Ishikawa (cell line): ENCODE measurements at regions not wholly inside any gene's neighbourhood (a gene's known extent, or its start where the extent isn't known, plus 50 kb on each side); places are given as distances from the start of the nearest gene placed in this dataset.

ENCODE experiments used
- CEBPB ChIP-seq: IDR thresholded peaks from 2 replicates; pipeline ENCODE4 v1.6.1; 2012
- CREB1 ChIP-seq: IDR thresholded peaks from 2 replicates; pipeline ENCODE4 v1.6.1; 2012; ENCODE audit warnings: low read depth
- EGR1 ChIP-seq: IDR thresholded peaks from 2 replicates; pipeline ENCODE4 v1.6.1; 2012
- EP300 ChIP-seq: IDR thresholded peaks from 2 replicates; pipeline ENCODE4 v1.6.1; 2012; ENCODE audit warnings: borderline replicate concordance
- FOXM1 ChIP-seq: IDR thresholded peaks from 2 replicates; pipeline ENCODE4 v1.6.1; 2012; ENCODE audit warnings: low read depth, borderline replicate concordance
- MAX ChIP-seq: IDR thresholded peaks from 2 replicates; pipeline ENCODE4 v1.6.1; 2012
- NFIC ChIP-seq: IDR thresholded peaks from 2 replicates; pipeline ENCODE4 v1.6.1; 2012
- RAD21 ChIP-seq: IDR thresholded peaks from 2 replicates; pipeline ENCODE4 v1.6.1; 2012; ENCODE audit warnings: low read depth
- REST ChIP-seq: IDR thresholded peaks from 2 replicates; pipeline ENCODE4 v1.6.1; 2012; ENCODE audit warnings: low read depth, mild to moderate bottlenecking
- TAF1 ChIP-seq: IDR thresholded peaks from 2 replicates; pipeline ENCODE4 v1.6.1; 2012; ENCODE audit warnings: low read depth, mild to moderate bottlenecking
- TCF12 ChIP-seq: IDR thresholded peaks from 2 replicates; pipeline ENCODE4 v1.6.1; 2012; ENCODE audit warnings: low read depth
- TEAD4 ChIP-seq: IDR thresholded peaks from 2 replicates; pipeline ENCODE4 v1.6.1; 2012
- USF1 ChIP-seq: IDR thresholded peaks from 2 replicates; pipeline ENCODE4 v1.6.1; 2012
- YY1 ChIP-seq: IDR thresholded peaks from 2 replicates; pipeline ENCODE4 v1.6.1; 2012; ENCODE audit warnings: low read depth
- ZBTB7A ChIP-seq: IDR thresholded peaks from 2 replicates; pipeline ENCODE4 v1.6.1; 2012; ENCODE audit warnings: low read depth

GRCh38 chr11:119828006-119828405 lies 99.0 kb upstream of the NECTIN1 start:
- TF ChIP-seq TEAD4 (no peak), EGR1 (no peak), CEBPB (no peak), TCF12 (no peak), FOXM1 (no peak), TAF1 (no peak), NFIC (no peak), CREB1 (no peak), MAX (no peak), EP300 (no peak), ZBTB7A (no peak), REST (no peak), USF1 (no peak)

- no peak for TF ChIP-seq FOXM1
- no peak for TF ChIP-seq EP300
- no peak for TF ChIP-seq YY1
- TF ChIP-seq TEAD4: no peak
- no peak for TF ChIP-seq TAF1
- TF ChIP-seq CREB1: no peak
- TF ChIP-seq USF1: no peak
- no peak for TF ChIP-seq EGR1
- no peak for TF ChIP-seq ZBTB7A
- no peak for TF ChIP-seq REST
- TF ChIP-seq NFIC: no peak
- no peak for TF ChIP-seq MAX
- no peak for TF ChIP-seq CEBPB
- no peak for TF ChIP-seq RAD21
- TF ChIP-seq TCF12: no peak
These were observed 98.1 kb upstream of the NECTIN1 start for GRCh38 chr11:119827113-119827512.

GRCh38 chr11:119823077-119823476 lies 94.1 kb upstream of the NECTIN1 start:
- TF ChIP-seq USF1 (no peak), NFIC (no peak), EP300 (no peak), CREB1 (no peak), MAX (no peak), CEBPB (no peak), TEAD4 (no peak), ZBTB7A (no peak), FOXM1 (no peak), TCF12 (no peak), REST (no peak), EGR1 (no peak)

- no peak for TF ChIP-seq CREB1
These were observed 87.7 kb upstream of the NECTIN1 start for GRCh38 chr11:119816660-119817059.

- no peak for TF ChIP-seq RAD21
- TF ChIP-seq EP300: no peak
- no peak for TF ChIP-seq TCF12
- TF ChIP-seq NFIC: no peak
- TF ChIP-seq USF1: no peak
- no peak for TF ChIP-seq TEAD4
- TF ChIP-seq YY1: no peak
- no peak for TF ChIP-seq CEBPB
- TF ChIP-seq FOXM1: no peak
- no peak for TF ChIP-seq ZBTB7A
- TF ChIP-seq TAF1: no peak
These were observed 85.8 kb upstream of the NECTIN1 start for GRCh38 chr11:119814766-119815165.
